ENCODE measurements at regions not wholly inside any gene's neighbourhood (a gene's known extent, or its start where the extent isn't known, plus 50 kb on each side); places are given as distances from the start of the nearest gene placed in this dataset.
"Not testable (repeated sequence)": the region's sequence is repeated elsewhere in the genome, so short reads cannot be mapped to it uniquely, and the experiment has no call there.

- no peak for DNase-seq (ENCODE audit: low read depth)
- no peak overlapping the region for H3K4me3 ChIP-seq (ENCODE audit: low read depth, low read length)
- TF ChIP-seq CTCF (conservative IDR thresholded peaks at IDR 0.05; ENCODE audit: low read depth, low read length) = no peak
These were observed 177.3 kb downstream of the KLF13 start for GRCh38 chr15:31503758-31504461.

- no peak overlapping the region for H3K4me3 ChIP-seq (ENCODE audit: low read depth, low read length)
- no peak for DNase-seq (ENCODE audit: low read depth)
- no peak for TF ChIP-seq CTCF (conservative IDR thresholded peaks at IDR 0.05; ENCODE audit: low read depth, low read length)
These were observed 177.8 kb downstream of the KLF13 start for GRCh38 chr15:31504462-31504839.

GRCh38 chr15:31507573-31507972 lies 180.9 kb downstream of the KLF13 start:
- H3K4me3 ChIP-seq (ENCODE audit: low read depth, low read length); DNase-seq (ENCODE audit: low read depth): not testable (repeated sequence)

GRCh38 chr15:31508656-31509055 lies 182.0 kb downstream of the KLF13 start:
- H3K4me3 ChIP-seq (ENCODE audit: low read depth, low read length) = no peak overlapping the region
- TF ChIP-seq CTCF (conservative IDR thresholded peaks at IDR 0.05; ENCODE audit: low read depth, low read length) = no peak
- no peak for DNase-seq (ENCODE audit: low read depth)

GRCh38 chr15:31510057-31510456 lies 183.4 kb downstream of the KLF13 start:
- DNase-seq (ENCODE audit: low read depth) = no peak
- no peak overlapping the region for H3K4me3 ChIP-seq (ENCODE audit: low read depth, low read length)
- TF ChIP-seq CTCF (conservative IDR thresholded peaks at IDR 0.05; ENCODE audit: low read depth, low read length) = no peak

- no peak for DNase-seq (ENCODE audit: low read depth)
- TF ChIP-seq CTCF (conservative IDR thresholded peaks at IDR 0.05; ENCODE audit: low read depth, low read length) = no peak
- no peak overlapping the region for H3K4me3 ChIP-seq (ENCODE audit: low read depth, low read length)
These were observed 185.2 kb downstream of the KLF13 start for GRCh38 chr15:31511707-31512310.

GRCh38 chr15:31513178-31513577 lies 186.5 kb downstream of the KLF13 start:
- TF ChIP-seq CTCF (conservative IDR thresholded peaks at IDR 0.05; ENCODE audit: low read depth, low read length) = no peak
- no peak for DNase-seq (ENCODE audit: low read depth)
- no peak overlapping the region for H3K4me3 ChIP-seq (ENCODE audit: low read depth, low read length)
